NCI-H2081 treated with DMSO at 0.1 percent for 48 hours (cell line): ENCODE measurements at regions not wholly inside any gene's neighbourhood (a gene's known extent, or its start where the extent isn't known, plus 50 kb on each side); places are given as distances from the start of the nearest gene placed in this dataset.

Experiments
- DNase-seq: peaks from one replicate; lab custom pipeline; 2025; lab: John Stamatoyannopoulos, UW

GRCh38 chr6:169847141-169847674 lies 95.8 kb downstream of the ERMARD start:
- DNase-seq: no peak

GRCh38 chr6:169846286-169847056 lies 95.0 kb downstream of the ERMARD start:
- DNase-seq: no peak

- DNase-seq: no peak
These were observed 94.2 kb downstream of the ERMARD start for GRCh38 chr6:169845426-169846285.

GRCh38 chr6:169844946-169845345 lies 93.5 kb downstream of the ERMARD start:
- no peak for DNase-seq

GRCh38 chr6:169843991-169844390 lies 92.6 kb downstream of the ERMARD start:
- no peak for DNase-seq

GRCh38 chr6:169843110-169843509 lies 91.7 kb downstream of the ERMARD start:
- no peak for DNase-seq

- DNase-seq: no peak
These were observed 90.6 kb downstream of the ERMARD start for GRCh38 chr6:169841907-169842606.

- DNase-seq: no peak
These were observed 89.8 kb downstream of the ERMARD start for GRCh38 chr6:169841251-169841650.

- DNase-seq: no peak
These were observed 88.6 kb downstream of the ERMARD start for GRCh38 chr6:169839898-169840631.

GRCh38 chr6:169839493-169839892 lies 88.1 kb downstream of the ERMARD start:
- no peak for DNase-seq

- no peak for DNase-seq
These were observed 87.6 kb downstream of the ERMARD start for GRCh38 chr6:169839029-169839481.

GRCh38 chr6:169838346-169839028 lies 87.1 kb downstream of the ERMARD start:
- DNase-seq: no peak

GRCh38 chr6:169837529-169838250 lies 86.3 kb downstream of the ERMARD start:
- DNase-seq: no peak

GRCh38 chr6:169833258-169833794 lies 81.9 kb downstream of the ERMARD start:
- no peak for DNase-seq

GRCh38 chr6:169832247-169832948 lies 81.0 kb downstream of the ERMARD start:
- no peak for DNase-seq

- peak; percentile 34 for DNase-seq
These were observed 80.2 kb downstream of the ERMARD start for GRCh38 chr6:169831450-169832246.
